Muscle of back (tissue), 3 donors: ENCODE measurements at regions not wholly inside any gene's neighbourhood (a gene's known extent, or its start where the extent isn't known, plus 50 kb on each side); places are given as distances from the start of the nearest gene placed in this dataset.
"Not testable (repeated sequence)": the region's sequence is repeated elsewhere in the genome, so short reads cannot be mapped to it uniquely, and the experiment has no call there.

Experiments used
- DNase-seq, 3 donors: peaks; one replicate each; pipeline versions ENCODE4 v3.0.0 to v3.0.0-alpha.2; 2013

- DNase-seq, result not testable (repeated sequence)
These were observed 76.4 kb upstream of the TMSB4Y start for GRCh38 chrY:13627323-13627722.

- DNase-seq, result no peak
These were observed 87.8 kb upstream of the TMSB4Y start for GRCh38 chrY:13615943-13616304.

GRCh38 chrY:13615301-13615942, 88.3 kb upstream of the TMSB4Y start:
- DNase-seq, result no peak

- no peak for DNase-seq
These were observed 90.8 kb upstream of the TMSB4Y start for GRCh38 chrY:13612916-13613315.

DNA sequence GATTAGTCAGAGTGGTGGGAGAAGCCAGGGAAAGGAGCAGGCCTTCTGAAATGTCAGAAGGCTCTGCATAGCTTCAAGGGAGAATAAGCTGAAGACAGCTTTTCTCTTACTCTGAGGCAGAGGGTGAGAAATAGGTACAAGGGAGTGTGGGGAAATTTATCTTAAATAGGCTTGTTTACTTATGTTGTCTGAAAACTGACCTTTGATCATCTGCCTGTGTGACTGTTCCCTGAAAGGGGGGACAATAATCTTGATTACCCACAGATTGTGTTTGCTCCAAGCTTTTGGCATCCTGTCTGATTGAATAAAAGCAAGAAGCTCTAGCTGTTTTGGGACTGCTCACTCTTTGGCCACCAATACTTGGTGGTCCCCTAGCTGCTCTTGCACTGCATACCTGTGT, 91.7 kb upstream of the TMSB4Y start:
- DNase-seq, result no peak

DNA sequence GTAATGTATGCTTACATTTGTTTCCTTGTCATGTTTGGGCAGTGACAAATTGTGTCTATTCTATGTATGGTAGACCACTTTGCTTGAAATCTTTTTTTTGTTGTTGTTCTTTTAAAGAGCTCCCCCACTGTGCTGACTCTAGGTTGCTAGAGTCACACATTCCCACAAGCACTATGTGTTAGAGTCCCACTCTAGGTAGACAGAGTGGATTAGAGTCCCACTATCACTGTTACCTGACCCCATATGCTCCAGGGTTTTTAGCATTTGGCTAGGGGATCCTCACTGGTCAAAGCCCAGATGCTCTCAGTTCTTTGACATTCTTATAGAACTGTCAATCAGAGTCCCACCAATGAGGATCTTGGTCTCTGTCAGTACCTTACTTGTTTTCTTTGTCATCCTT, 111.2 kb upstream of the TMSB4Y start:
- DNase-seq, result no peak

DNA sequence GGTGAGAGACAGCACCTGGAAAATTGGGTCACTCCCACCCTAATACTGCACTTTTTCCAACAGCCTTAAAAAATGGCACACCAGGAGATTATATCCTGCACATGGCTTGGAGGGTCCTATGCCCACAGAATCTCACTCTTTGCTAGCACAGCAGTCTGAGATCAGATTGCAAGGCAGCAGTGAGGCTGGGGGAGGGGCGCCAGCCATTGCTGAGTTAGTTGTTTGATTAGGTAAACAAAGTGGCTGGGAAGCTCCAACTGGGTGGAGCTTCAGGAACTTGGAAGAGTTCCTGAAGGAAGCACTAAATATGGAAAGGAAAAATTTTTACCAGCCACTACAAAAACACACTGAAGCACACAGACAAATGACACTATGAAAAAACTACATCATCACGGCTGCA, 91.1 kb upstream of the UTY start:
- not testable (repeated sequence) for DNase-seq

DNA sequence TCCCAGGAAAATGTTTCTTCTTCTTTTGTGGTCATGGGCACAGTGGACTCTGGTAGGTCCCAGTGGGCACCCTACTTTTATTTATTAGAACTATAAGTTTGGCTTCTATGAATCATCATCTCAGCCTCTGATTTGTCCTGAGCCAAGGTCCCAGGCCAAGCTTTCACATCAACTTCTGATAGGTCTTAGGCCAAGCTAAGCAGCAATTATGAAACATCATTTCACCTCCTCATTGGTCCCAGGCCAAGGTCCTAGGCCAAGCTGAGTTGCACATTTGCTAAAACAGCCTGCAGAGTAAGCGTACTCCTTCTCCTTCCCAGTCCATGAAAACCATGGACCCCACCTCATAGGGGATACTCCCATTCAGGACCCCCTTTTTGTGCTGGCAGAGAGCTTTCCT, 87.4 kb upstream of the UTY start:
- DNase-seq, result no peak

- DNase-seq, result no peak
These were observed 75.1 kb upstream of the UTY start for GRCh38 chrY:13554949-13555348.

GRCh38 chrY:13552393-13553116, 72.7 kb upstream of the UTY start:
- DNase-seq, result no peak

DNA sequence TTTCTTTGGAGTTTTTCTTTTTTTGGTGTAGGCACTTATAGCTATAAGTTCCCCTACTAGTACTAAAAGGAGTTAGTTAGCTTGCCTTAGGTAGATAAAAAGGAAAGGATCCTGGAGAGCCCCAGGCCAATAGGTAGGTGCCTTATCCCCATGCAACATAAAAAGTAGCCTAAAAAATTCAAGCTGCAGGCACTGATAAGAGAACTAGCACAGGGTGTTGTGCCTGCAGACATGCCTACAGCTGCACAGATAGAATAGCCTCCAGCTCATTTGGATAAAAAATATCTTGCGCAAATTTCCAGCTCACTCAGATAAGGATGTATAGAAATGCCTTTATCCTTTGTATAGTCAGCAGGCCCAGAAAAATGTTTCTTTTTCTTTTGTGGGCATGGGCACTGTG, 71.4 kb upstream of the UTY start:
- no peak for DNase-seq

GRCh38 chrY:13544491-13544890, 64.7 kb upstream of the UTY start:
- DNase-seq, result peak in 1 of 3 donors; percentile 5

- DNase-seq, result no peak
These were observed 58.1 kb upstream of the UTY start for GRCh38 chrY:13537919-13538318.
